Activated T-helper 1 cell treated with Interleukin-2 at 50 U/mL for 16 hours (primary cell): ENCODE measurements at regions not wholly inside any gene's neighbourhood (a gene's known extent, or its start where the extent isn't known, plus 50 kb on each side); places are given as distances from the start of the nearest gene placed in this dataset.
"Not testable (repeated sequence)": the region's sequence is repeated elsewhere in the genome, so short reads cannot be mapped to it uniquely, and the experiment has no call there.

ENCODE experiments used
- DNase-seq: peaks from one replicate; pipeline ENCODE4 v3.0.0-alpha.2; 2020; ENCODE audit warnings: low read depth

DNA sequence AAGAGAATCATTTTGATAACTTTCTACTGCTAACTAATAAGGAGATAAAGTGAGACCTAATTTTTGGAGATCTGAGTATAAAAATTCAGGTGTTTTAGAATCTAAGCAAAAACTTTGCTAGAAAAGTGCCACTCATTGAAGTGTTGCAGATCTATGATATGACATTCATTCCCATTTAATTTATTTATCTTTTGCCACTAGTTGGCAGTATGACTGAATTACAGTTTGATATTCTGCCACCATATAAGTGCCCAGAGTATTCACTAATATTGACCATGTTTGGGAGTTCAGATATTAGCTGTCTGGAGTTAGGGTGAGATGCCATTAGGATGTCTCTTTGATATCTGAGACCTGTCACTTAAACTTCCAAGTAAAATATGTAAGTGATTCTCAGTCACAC is 251.3 kb upstream of the GBE1 start:
- no peak for DNase-seq

DNA sequence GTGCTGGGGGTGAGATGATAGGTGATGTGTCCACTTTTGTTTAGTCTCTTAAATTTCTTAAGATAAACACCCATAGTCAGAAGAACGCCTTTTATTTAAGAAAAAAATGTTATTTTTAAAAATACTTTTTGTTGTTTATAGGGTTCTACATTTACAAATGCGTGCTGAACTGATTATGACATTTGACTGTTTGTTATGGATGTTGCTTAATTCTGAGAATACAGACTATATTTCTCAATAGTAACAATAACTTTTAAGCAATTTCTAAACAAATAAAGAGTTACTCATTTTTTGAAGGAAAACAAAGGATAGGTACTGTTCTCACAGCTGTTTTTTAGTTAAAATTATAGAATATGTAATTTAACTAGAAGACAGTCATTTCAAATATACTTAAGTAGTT is 249.9 kb upstream of the GBE1 start:
- DNase-seq = no peak

DNA sequence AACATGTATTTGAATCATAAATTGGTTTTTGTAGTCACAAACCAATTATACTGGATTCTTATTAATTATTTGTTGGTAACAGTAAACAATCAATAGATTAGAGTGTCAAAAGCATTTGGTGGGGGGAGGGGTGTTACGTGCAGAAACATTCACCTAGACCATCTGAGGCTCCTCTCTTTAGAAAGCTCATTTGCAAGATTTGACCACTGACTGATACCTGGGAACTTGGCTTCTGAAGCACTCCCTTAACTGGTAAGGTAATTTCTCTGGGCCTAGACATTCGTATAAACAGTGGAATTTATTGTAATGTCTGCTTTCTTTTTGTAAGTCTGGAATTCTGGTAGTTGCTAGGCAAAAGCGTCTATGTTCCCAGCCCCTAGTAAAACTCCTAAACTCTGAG is 243.8 kb upstream of the GBE1 start:
- DNase-seq = no peak

DNA sequence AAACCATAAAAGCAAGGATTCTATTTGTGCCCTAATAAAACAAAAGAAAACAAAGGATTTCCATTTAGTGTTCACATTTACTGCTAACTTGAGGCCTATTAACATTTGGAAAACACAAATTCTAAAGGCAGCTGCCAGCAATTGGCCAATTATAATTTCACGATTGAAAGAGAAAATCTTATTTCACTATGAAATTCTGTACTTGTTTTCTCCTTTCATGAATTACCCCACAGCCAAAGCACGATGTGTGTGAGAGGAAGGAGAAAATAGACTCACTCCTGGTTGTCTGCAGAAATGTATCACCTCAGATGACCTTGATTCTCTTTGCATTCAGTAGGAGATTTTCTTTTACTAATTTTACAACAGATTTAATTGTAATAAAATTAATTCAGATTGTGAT is 242.8 kb upstream of the GBE1 start:
- no peak for DNase-seq

DNA sequence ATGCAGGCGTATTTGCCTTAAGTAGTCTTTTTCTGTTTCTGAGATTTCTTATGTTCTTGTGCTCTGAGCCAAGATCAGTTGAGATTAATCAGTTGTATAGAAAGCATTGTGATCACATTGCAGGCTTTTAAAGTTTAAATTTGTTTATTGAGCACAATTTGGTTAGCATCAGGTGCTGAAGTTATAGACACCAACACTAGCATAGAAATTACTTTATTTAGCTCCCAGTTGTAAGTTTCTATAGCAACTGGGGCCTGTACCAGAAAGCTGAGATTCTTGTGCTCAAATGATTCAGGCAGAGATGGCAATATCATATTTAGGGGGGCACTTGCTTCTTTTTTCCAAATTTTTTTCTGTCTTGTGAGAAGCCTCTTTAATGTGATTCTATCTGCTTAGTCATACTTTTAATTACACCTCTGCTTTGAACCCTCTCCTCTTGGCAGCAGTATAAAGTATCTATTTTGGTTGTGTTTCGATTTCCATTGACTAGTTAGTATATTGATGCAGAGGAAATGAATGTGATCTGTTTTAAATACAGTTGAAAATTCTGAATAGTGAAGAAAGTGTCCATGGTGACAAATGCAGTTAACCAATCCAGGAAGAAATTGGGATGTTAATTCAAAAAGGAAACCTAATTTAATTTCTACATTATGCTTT is 241.7 kb upstream of the GBE1 start:
- no peak for DNase-seq

DNA sequence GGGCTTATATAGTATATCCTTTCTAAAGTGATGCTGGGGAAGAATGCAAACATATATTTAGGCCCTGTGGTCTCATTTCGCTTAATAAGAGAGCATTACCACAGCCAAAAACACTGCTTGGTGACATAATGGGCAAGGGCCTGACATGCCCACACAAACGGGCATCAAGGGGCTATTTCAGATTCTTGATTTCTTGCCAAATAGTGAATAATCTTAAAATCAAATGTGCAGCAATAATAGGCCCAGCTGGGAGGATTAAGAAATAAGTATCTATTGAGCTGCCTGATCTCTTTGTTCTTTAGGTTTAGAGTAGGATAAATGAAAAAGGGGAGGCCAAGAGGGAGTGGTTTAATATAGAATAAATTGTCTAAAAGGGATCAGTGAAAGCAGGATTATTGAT is 241.0 kb upstream of the GBE1 start:
- DNase-seq = no peak

DNA sequence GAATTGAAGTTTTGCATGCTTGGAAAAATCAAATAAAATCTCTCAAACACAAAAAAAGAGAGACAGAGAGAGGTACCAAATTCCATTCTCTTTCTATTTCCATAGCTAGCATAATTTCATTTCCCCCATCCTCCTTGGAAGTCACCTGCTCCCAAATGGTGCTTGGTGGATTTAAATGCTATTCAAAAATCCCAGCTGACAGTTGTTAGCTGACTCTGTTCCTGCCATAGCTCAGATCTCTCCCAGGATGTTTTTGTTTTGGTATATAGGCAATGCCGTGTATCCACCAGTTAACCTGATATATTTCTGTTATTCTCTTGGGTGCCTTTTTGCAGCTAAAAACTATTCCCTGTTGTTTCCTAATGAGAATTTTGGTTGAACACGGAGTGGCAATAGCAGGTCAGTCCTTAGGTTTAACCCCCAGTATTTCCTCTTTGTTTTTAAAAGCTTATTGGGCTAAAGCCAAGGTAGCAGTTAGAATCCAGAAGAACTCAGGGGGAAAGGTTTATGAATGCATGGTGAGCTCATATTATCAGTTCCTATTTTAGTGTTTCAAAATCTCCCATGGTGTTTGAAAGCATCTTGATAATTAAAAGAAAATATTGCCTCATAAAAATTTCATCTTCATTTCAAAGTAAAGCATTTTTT is 240.0 kb upstream of the GBE1 start:
- DNase-seq = no peak

DNA sequence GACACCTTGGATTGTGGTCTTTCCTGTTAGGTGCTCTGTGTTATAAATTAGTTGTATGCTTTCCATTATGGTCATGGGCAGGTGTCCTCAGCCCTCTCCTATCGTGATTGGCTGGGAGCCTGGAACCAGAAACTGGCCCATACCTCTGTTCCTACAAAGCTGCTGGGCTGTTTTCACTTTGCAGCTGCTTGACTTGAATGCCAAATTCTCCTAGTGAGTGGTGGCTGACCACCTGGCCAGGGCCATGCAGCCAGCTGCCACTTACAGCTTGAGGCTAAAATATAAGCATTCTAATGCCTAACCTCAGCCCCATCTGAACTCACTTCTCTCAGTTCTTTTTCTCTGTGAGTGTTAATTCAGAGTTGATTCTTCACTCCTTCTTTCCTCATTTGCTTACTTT is 239.3 kb upstream of the GBE1 start:
- no peak for DNase-seq

DNA sequence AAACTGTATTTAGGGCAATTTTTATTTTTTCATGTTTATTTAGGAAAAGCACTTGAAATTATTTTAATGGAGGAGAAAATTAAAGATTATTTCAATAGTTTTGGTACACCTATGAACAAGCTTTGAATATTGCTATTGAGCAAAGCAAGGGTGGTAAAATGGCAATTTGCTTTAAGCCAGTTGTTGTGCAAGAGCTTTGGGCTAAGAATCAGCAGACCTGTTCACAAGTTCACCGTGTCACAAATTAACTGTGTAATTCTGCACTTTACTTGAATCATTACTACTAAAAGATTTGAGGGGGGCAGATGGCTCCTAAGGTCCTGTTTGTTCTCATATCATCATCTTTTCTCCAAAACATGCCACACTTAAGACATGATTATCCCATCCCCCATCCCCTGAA is 238.9 kb upstream of the GBE1 start:
- no peak for DNase-seq

DNA sequence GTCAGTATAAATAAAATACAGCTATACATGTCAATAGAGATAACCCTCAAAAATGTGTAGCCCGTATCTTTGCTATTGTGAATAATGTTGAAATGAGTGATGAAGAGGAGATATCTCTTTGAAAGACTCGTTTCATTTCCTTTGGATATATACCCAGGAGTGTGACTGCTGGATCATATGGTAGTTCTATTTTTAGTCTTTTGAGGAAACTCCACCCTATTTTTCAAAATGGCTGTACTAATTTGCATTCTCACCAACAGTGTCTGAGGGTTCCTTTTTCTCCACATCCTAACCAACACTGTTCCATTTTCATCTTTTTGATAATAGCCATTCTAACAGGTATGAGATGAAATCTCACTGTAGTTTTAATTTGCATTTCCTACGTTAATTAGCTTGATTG is 237.5 kb upstream of the GBE1 start:
- DNase-seq = no peak

DNA sequence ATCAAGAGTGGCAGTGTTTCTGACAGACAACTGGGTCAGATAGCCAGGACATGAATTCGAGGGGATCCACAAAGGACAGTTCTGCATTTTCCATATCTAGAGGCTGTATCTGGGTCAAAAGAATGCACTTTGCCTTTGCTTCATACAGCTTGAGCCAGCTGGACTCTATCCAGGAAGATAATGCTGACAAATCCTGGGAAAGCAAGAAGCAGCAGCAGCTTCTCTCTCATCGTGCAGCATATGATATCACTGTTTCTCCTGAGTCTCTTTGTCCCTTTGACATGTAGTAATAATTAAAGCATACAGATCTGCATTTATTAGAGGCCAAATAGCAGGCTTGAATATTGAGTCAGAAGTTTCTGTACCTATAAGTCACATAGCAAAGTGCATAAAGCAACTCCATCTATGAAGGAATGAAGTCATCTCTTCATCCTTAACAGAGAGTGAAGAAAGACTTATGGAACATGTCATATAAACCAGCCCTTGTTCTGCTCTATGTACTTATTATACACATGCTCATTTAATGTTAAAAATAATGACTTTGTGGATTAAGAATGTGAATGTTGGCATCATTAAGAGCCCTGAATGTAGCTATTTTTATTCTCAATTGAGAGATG is 236.8 kb upstream of the GBE1 start:
- no peak for DNase-seq

DNA sequence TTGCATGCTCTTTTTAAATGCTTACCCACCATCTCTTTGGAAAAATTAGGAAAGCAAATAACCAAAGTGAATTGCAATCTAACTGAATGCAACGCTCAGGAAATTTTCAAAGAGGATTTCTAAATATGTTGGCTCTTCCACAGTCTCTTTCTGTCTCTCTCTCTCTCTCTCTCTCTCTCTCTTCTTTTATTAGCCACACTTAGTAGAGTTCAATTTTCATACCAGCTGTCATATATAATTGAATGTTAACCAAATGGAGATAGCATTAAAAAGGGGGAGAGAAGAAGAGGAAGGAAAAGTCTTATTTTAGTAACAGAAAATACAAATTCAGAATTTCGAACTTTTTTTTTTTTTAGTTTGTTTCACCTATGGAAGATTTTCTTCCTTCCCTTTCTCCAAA is 235.9 kb upstream of the GBE1 start:
- no peak for DNase-seq

DNA sequence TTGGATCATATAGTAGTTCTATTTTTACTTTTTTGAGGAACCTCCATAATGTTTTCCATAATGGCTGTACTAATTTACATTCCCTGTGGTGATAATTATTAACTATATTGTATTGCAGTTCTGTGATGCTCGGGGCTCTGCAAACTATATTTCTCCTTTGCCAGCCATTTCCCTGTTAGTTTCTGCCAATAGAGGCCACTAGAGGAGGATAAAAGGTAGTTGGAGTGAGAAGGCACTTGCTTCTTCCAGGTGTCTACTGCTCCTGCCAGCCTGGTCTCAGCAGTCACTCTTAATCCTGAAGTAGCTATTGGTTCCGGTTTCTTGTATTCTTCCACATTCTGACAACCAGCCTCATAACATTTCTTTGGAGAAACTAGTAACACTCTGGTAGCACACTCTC is 233.9 kb upstream of the GBE1 start:
- no peak for DNase-seq

DNA sequence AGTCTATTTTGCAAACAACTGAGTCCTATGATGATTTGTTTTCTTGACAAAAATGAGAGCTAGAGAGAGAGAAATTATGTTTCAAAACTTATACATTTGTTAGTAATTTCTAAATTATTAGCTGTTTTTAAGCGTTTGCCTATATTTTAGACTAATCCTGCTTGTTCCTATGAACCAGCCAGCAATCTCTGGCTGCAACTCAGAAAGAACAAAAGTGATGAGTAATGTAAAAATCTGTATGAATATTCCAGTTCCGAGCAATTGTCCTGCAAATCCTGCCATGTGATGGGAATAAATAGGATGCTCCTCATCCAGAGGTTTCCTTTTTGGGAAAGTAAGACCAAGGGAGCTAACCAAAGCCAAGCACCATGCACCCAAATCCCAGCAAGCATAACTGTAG is 228.3 kb upstream of the GBE1 start:
- DNase-seq = no peak

DNA sequence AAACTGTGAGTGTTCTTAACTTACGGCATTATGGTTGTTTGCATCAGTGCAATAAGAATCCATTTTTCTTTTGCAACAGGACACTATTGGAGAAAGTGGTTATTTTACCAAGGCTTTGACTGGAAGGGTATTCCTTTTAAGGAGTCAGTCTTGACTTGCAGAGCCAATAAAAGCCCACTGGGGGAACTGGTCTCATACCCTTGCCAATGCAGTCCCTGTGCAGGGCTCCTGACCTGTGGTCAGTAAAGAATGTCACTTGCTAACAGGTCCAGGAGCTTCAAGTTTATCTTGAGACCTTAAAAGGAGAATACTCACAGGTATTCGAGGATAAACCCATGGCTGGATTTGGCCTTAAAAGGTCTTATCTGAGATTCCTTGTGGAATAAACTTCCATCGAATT is 227.8 kb upstream of the GBE1 start:
- DNase-seq = no peak

DNA sequence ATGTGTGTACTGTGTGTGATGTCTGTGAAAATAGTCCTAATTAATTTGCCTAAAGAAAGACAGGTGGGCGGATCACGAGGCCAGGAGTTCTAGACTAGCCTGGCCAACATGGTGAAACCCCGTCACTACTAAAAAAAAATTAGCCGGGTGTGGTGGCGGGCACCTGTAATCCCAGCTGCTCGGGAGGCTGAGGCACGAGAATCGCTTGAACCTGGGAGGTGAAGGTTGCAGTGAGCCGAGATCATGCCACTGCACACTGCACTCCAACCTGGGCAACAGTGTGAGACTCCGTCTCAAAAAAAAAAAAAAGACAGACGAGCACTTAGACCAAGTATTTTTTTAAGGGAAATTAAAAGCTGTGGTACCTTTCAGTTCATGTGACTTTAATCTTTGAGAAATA is 226.0 kb upstream of the GBE1 start:
- not testable (repeated sequence) for DNase-seq

DNA sequence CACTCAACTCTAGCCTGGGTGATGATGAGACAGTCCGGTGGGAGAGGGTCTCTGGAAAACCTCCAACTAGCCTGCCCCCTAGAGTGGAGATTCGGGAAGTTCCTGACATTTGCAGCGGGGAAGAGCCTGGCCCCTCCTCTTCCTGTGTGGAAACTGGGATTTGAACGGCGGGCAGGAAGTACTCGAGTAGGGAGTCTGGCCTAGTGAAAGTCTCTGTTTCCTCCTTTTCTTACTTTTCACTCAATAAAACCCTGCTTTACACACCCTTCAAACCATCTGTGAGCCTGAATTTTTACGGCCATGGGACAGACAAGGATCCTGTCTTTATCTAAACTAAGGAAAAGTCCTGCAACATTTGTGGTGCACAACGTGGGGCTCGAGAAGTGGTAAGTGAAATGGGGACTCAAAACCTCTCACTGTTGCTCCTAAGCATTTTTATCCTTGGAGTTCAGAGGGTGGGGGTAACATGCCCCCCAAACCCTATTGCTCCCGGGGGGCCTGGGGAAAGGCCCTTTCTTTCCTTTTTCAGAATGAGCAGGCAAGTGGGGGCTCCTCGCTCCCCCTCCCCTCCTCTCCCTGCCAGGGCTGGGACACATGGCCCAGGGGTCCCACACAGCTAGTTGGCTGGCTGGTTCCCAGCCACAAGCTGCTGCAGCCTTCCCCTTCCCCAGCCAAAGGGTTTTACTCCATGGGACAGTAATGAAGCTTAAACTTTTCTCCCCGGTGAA is 224.7 kb upstream of the GBE1 start:
- no peak for DNase-seq

DNA sequence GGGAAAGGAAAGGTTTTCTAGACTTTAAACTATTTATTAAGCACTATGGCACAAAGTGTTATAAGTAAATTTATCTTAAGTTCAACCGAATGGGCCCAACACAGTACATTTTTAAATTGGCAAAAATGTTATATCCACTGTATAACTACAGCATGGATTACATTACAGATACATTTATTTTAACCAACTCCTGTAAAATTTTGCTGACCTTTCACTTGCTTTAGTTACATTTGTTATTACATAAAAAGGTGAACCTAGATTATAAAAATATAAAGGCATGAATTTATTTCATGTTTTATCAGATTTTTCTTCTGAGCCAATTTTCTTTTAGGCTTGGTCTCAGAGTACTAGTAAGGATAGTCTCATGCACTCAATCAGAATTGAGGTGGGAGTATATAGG is 221.9 kb upstream of the GBE1 start:
- DNase-seq = no peak

DNA sequence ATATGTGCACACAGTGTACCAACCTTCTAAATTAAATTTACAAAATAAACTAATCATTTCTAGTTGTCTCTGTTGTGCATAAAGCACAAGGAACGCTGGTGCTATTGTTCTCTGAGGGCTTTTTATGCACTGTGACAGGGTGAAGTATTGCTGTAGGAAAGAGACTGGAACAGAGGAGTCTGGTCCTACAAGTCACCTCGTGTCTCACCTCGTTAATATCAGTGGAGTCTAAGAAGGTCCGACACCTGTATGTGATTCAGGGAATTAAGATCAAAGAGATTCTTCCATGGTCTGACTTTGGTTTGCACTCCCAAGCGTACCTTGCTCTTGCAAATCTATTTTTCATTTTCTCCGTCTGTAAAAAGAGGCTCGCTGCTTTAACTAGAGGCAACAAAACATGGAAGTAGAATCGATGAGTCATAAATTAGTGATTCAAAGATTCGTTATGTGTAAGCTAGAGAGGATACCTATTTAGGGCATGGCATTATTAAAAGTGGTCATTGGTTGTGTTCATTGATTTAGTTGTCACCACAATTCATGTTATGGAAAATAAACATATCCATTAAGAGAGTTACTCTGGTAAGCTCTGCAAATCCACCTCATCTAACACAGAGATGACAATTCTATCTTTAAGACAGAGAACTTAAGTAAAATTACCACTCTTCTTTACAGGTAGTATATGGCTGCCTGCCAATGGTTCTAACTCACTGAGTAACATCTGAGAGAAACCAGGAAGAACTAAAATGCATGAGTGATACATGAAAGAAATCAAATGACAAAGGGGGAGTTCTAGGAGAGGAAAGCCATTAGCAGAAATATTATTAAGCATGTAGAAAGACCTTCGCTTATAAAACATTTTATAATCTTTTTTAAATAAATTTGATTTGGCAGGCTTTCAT is 219.4 kb upstream of the GBE1 start:
- no peak for DNase-seq

DNA sequence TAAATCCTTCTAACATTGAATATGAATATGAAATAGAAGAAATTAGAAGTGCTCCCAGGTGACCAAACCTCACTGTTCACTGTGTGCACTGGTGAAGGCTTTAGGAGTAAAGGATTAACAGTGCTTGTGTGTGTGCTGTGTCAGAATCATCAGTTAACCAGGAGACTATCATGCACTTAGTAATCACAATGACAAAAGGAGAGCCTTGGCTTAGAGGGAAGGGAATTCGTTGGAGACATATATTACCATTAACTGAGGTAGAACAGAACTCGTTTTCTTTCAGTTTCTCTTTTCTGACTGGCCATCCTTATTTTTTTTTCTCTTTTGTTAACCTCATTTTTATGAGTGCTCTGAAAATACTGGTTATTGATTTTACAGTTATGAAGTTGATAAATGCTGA is 213.3 kb upstream of the GBE1 start:
- no peak for DNase-seq

DNA sequence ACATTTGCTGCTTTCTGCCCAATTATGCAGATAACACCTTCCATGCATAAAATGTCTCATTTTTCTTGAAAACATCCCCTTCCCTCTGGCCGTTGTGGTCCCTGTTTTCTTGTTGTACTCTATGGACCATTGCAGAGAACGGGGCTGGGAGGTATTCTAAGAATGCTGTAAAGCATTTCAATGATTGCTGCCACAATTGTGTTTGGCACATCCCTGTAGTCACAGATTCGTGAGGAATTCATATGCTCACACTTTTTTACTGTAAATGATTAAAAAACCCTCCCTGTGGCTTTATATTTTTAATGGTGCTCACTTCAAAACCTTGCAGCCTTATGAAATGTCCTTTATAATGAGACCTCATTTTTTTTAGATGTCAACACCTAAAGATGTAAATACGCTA is 207.2 kb upstream of the GBE1 start:
- no peak for DNase-seq

DNA sequence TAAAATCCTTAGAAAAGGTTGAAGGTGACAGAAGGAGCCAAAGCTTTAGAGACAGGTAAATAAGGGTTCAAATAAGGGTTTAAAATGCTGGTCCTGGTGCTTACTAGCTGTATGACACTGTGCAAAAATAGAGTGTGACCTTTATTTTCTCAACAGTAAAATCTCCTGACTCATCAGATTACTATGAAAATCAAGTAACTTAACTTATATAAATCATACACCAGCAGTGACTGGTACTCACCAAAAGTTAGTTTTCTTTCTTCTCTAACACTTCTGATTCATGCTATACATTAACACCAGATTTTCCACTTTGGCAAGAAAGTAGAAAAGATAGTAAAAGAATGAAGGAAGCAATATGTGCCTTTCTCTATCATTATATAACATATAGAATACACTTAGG is 205.9 kb upstream of the GBE1 start:
- no peak for DNase-seq
